ENCODE measurements at regions not wholly inside any gene's neighbourhood (a gene's known extent, or its start where the extent isn't known, plus 50 kb on each side); places are given as distances from the start of the nearest gene placed in this dataset.
A peak's percentile ranks its signal among the peaks of the same experiment; 100 is the strongest.

GRCh38 chr1:234918181-234918841, 210.3 kb downstream of the TOMM20 start:
- Mint-ChIP-seq H3K4me3 (peak overlapping the region in 1 of 3 experiments; percentile 24), H3K36me3 (ENCODE audit: low read depth) (no peaks in the 10 kb centered on the region), H3K4me1 (peaks cover 65% of the 10 kb centered on the region), H3K27ac (peak overlapping the region; percentile 96 to 98 (median 96)), H3K9me3 (no peaks in the 10 kb centered on the region), H3K27me3 (ENCODE audit: low read depth) (no peaks in the 10 kb centered on the region)
- no peak for TF ChIP-seq CTCF (IDR thresholded peaks at IDR 0.05; ENCODE audit: unreplicated experiment in 3 of 3)

GRCh38 chr1:234917495-234918180, 211.0 kb downstream of the TOMM20 start:
- Mint-ChIP-seq H3K4me1 (peaks cover 69% of the 10 kb centered on the region), H3K36me3 (ENCODE audit: low read depth) (no peaks in the 10 kb centered on the region), H3K4me3 (no peak overlapping the region), H3K27me3 (ENCODE audit: low read depth) (no peaks in the 10 kb centered on the region), H3K9me3 (no peaks in the 10 kb centered on the region), H3K27ac (peak overlapping the region; percentile 96 to 98 (median 96))
- TF ChIP-seq CTCF (IDR thresholded peaks at IDR 0.05; ENCODE audit: unreplicated experiment in 3 of 3) = no peak

GRCh38 chr1:234916840-234917239, 211.8 kb downstream of the TOMM20 start:
- Mint-ChIP-seq H3K4me1 (peaks cover 66% of the 10 kb centered on the region), H3K9me3 (no peaks in the 10 kb centered on the region), H3K4me3 (no peak overlapping the region), H3K27me3 (ENCODE audit: low read depth) (no peaks in the 10 kb centered on the region), H3K27ac (peak overlapping the region; percentile 96 to 98 (median 96)), H3K36me3 (ENCODE audit: low read depth) (no peaks in the 10 kb centered on the region)
- TF ChIP-seq CTCF (IDR thresholded peaks at IDR 0.05; ENCODE audit: unreplicated experiment in 3 of 3) = no peak

- Mint-ChIP-seq H3K4me3 (peak overlapping the region in 2 of 3 experiments; percentile 19 to 46), H3K36me3 (ENCODE audit: low read depth) (no peaks in the 10 kb centered on the region), H3K9me3 (no peaks in the 10 kb centered on the region), H3K27me3 (ENCODE audit: low read depth) (no peaks in the 10 kb centered on the region), H3K27ac (peak overlapping the region; percentile 70 to 96 (median 96)), H3K4me1 (peaks cover 64% of the 10 kb centered on the region)
- no peak for TF ChIP-seq CTCF (IDR thresholded peaks at IDR 0.05; ENCODE audit: unreplicated experiment in 3 of 3)
Measured at GRCh38 chr1:234915924-234916675, 212.5 kb downstream of the TOMM20 start.

- no peaks in the 10 kb centered on the region for H3K9me3 Mint-ChIP-seq
- H3K4me3 Mint-ChIP-seq = no peak overlapping the region
- TF ChIP-seq CTCF (IDR thresholded peaks at IDR 0.05; ENCODE audit: unreplicated experiment in 3 of 3) = no peak
- peak overlapping the region in 2 of 3 experiments; percentile 32 to 96 for H3K27ac Mint-ChIP-seq
- H3K27me3 Mint-ChIP-seq (ENCODE audit: low read depth) = no peaks in the 10 kb centered on the region
- H3K4me1 Mint-ChIP-seq = peaks cover 62% of the 10 kb centered on the region
- H3K36me3 Mint-ChIP-seq (ENCODE audit: low read depth) = no peaks in the 10 kb centered on the region
Measured at GRCh38 chr1:234914606-234915290, 213.9 kb downstream of the TOMM20 start.
